Duodenal mucosa (tissue), 2 donors: ENCODE measurements at regions not wholly inside any gene's neighbourhood (a gene's known extent, or its start where the extent isn't known, plus 50 kb on each side); places are given as distances from the start of the nearest gene placed in this dataset.
"Not testable (repeated sequence)": the region's sequence is repeated elsewhere in the genome, so short reads cannot be mapped to it uniquely, and the experiment has no call there.

Source experiments
- H3K27ac ChIP-seq: one replicate; pipeline ENCODE4 v1.7.0; 2013; ENCODE audit warnings: low read depth, low read length
- H3K27me3 ChIP-seq, 2 donors: one replicate each; pipeline ENCODE4 v1.7.0; 2013; ENCODE audit warnings: low read length in 2 of 2, control low read depth in 1 of 2; ENCODE audit not compliant: insufficient read depth in 2 of 2, control insufficient read depth in 1 of 2
- H3K36me3 ChIP-seq, 2 donors: one replicate each; pipeline ENCODE4 v1.7.0; 2013; ENCODE audit warnings: low read length in 2 of 2, control low read depth in 1 of 2; ENCODE audit not compliant: insufficient read depth in 2 of 2, control insufficient read depth in 1 of 2
- H3K4me1 ChIP-seq, 2 donors: one replicate each; pipeline ENCODE4 v1.7.0; 2013; ENCODE audit warnings: low read length in 2 of 2, control low read depth in 1 of 2; ENCODE audit not compliant: insufficient read depth in 2 of 2, control insufficient read depth in 1 of 2
- H3K4me3 ChIP-seq, 2 donors: one replicate each; pipeline ENCODE4 v1.7.0; 2013; ENCODE audit warnings: low read length in 2 of 2, low read depth in 1 of 2
- H3K9ac ChIP-seq, 2 donors: one replicate each; pipeline ENCODE4 v1.7.0; 2013; ENCODE audit warnings: low read length in 2 of 2, low read depth in 1 of 2
- H3K9me3 ChIP-seq, 2 donors: one replicate each; pipeline ENCODE4 v1.7.0; 2013; ENCODE audit warnings: low read length in 2 of 2, control low read depth in 1 of 2; ENCODE audit not compliant: control insufficient read depth in 1 of 2

GRCh38 chr1:149356152-149356551, 118.7 kb upstream of the NBPF19 start:
- H3K4me3 ChIP-seq, H3K4me1 ChIP-seq: not testable (repeated sequence)

DNA sequence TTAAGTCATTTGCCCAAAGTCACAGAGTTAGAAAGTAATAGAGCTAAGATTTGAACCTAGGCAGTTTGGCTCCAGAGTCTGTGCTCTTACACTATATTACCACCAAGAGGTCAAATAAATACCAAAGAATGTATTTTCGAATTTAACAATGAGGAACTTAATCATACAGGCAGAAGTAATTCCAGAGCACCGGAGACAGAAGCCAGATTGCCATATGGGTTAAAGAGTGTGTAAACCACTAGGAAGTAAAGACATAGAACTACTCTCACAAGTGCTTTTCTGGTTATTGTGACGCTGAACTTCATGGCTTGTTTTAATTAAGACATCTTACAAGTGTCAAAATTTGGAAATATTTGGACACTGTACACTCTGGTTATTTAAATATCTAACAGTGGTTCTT, 114.5 kb upstream of the NBPF19 start:
- H3K4me1 ChIP-seq, H3K36me3 ChIP-seq, H3K27me3 ChIP-seq, H3K9me3 ChIP-seq, H3K4me3 ChIP-seq, H3K27ac ChIP-seq, H3K9ac ChIP-seq: not testable (repeated sequence)

More at GRCh38 chr1:149356152-149356551, 118.7 kb upstream of the NBPF19 start:
- H3K9me3 ChIP-seq, H3K27ac ChIP-seq, H3K9ac ChIP-seq, H3K36me3 ChIP-seq, H3K27me3 ChIP-seq: not testable (repeated sequence)

DNA sequence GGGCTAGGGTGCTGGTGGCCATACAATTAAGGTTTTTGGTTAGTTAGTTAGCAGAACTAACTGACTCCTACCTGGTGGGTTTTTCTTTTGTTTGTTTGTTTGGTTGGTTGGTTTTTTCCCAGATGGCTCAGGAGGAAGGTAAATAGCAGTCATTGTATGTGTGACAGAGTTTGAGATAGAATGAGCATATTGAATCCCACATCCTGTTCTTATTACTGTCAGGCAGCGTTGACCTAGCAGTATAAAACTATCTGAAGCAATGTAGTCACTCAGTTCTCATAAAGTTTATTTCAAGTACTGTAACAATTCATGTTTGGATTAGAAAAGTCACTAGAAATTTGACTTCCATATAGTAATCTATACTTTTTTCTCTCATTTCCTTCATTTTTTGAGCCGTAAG, 113.5 kb upstream of the NBPF19 start:
- H3K9me3 ChIP-seq, H3K4me3 ChIP-seq, H3K36me3 ChIP-seq, H3K27ac ChIP-seq, H3K9ac ChIP-seq, H3K4me1 ChIP-seq, H3K27me3 ChIP-seq: not testable (repeated sequence)

GRCh38 chr1:149364188-149364981, 110.5 kb upstream of the NBPF19 start:
- H3K36me3 ChIP-seq, H3K27ac ChIP-seq: not testable (repeated sequence)

GRCh38 chr1:149366402-149366801, 108.4 kb upstream of the NBPF19 start:
- H3K9ac ChIP-seq, H3K4me1 ChIP-seq, H3K27me3 ChIP-seq, H3K4me3 ChIP-seq, H3K27ac ChIP-seq, H3K9me3 ChIP-seq, H3K36me3 ChIP-seq: not testable (repeated sequence)

More at GRCh38 chr1:149364188-149364981, 110.5 kb upstream of the NBPF19 start:
- H3K9ac ChIP-seq, H3K27me3 ChIP-seq, H3K4me3 ChIP-seq, H3K4me1 ChIP-seq, H3K9me3 ChIP-seq: not testable (repeated sequence)

- not testable (repeated sequence) for H3K27ac ChIP-seq, H3K9ac ChIP-seq, H3K36me3 ChIP-seq, H3K4me3 ChIP-seq, H3K27me3 ChIP-seq, H3K9me3 ChIP-seq, H3K4me1 ChIP-seq
Measured at GRCh38 chr1:149367472-149368044, 107.3 kb upstream of the NBPF19 start.

DNA sequence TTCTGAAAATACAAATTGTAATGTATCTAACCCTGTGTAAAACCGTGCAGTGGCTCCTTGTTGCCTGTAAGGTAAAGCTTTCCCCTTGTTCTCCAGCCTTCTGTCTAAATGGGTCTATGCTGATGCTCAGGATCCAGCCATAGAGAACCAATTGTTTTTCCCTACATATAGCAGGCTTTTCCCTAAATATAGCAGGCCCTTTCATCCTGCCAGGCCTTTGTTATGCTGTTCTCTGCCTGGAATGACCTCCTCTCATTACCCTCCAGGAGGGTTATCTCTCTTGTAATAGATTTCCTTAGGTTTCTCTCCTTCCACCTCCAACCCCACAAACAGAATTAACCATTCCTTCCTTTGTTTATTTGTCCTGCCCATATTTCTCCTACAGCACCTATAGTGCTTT, 106.5 kb upstream of the NBPF19 start:
- not testable (repeated sequence) for H3K36me3 ChIP-seq, H3K4me1 ChIP-seq

GRCh38 chr1:149369081-149369480, 105.8 kb upstream of the NBPF19 start:
- H3K9ac ChIP-seq, H3K27me3 ChIP-seq, H3K4me1 ChIP-seq, H3K27ac ChIP-seq, H3K36me3 ChIP-seq, H3K9me3 ChIP-seq, H3K4me3 ChIP-seq: not testable (repeated sequence)

More for the DNA sequence above, 106.5 kb upstream of the NBPF19 start:
- H3K9ac ChIP-seq, H3K9me3 ChIP-seq, H3K27ac ChIP-seq, H3K4me3 ChIP-seq, H3K27me3 ChIP-seq: not testable (repeated sequence)

DNA sequence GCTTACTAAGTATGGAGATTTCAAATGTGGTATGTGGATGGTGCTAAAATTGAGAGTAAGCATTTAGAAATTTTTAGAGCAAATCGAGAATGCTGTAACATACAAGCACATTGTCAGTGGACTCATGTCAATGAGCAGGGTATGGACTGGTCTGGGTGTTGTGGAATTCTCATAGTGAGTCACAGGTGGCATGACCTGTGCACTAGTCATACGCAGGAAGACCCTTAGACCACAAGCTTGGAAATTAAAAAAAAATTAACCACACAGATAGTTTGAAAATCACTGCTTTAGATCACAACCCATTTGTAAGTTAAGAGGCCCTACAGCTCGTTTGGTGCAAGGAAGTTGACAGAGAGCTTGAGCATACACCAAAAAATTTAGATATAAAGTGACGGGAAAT, 102.9 kb upstream of the NBPF19 start:
- H3K27me3 ChIP-seq, H3K9me3 ChIP-seq, H3K4me1 ChIP-seq, H3K27ac ChIP-seq, H3K36me3 ChIP-seq, H3K4me3 ChIP-seq, H3K9ac ChIP-seq: not testable (repeated sequence)

- not testable (repeated sequence) for H3K9ac ChIP-seq, H3K4me3 ChIP-seq, H3K27me3 ChIP-seq, H3K27ac ChIP-seq, H3K4me1 ChIP-seq, H3K36me3 ChIP-seq, H3K9me3 ChIP-seq
Measured at GRCh38 chr1:149378462-149378861, 96.4 kb upstream of the NBPF19 start.
